HEK293T (cell line): ENCODE measurements at regions not wholly inside any gene's neighbourhood (a gene's known extent, or its start where the extent isn't known, plus 50 kb on each side); places are given as distances from the start of the nearest gene placed in this dataset.

Source experiments
- BHLHE40 ChIP-seq: fragments of 450-650 bp; IDR thresholded peaks from 2 replicates; pipeline ENCODE4 v1.6.1; 2016; ENCODE audit warnings: mild to moderate bottlenecking, moderate library complexity, borderline replicate concordance
- ELF4 ChIP-seq: fragments of 450-650 bp; IDR thresholded peaks from 2 replicates; pipeline ENCODE4 v1.6.1; 2017; ENCODE audit warnings: antibody characterized with exemption
- FOXA1 ChIP-seq: fragments of 450-650 bp; IDR thresholded peaks from 2 replicates; pipeline ENCODE4 v1.6.1; 2016; ENCODE audit warnings: mild to moderate bottlenecking
- FOXK2 ChIP-seq: fragments of 450-650 bp; IDR thresholded peaks from 2 replicates; pipeline ENCODE4 v1.6.1; 2016; ENCODE audit warnings: mild to moderate bottlenecking
- FOXM1 ChIP-seq: fragments of 450-650 bp; IDR thresholded peaks from 2 replicates; pipeline ENCODE4 v1.6.1; 2017; ENCODE audit warnings: mild to moderate bottlenecking, borderline replicate concordance
- HDGF ChIP-seq: fragments of 450-650 bp; IDR thresholded peaks from 2 replicates; pipeline ENCODE4 v1.6.1; 2017; ENCODE audit warnings: antibody characterized with exemption, borderline replicate concordance
- L3MBTL2 ChIP-seq: fragments of 450-650 bp; conservative IDR thresholded peaks from 2 replicates; pipeline ENCODE4 v1.6.1; 2016; ENCODE audit warnings: mild to moderate bottlenecking
- LEF1 ChIP-seq: fragments of 450-650 bp; IDR thresholded peaks from 2 replicates; pipeline ENCODE4 v1.6.1; 2017; ENCODE audit warnings: mild to moderate bottlenecking, borderline replicate concordance
- NFRKB ChIP-seq: fragments of 450-650 bp; IDR thresholded peaks from 2 replicates; pipeline ENCODE4 v1.6.1; 2016; ENCODE audit warnings: mild to moderate bottlenecking, moderate library complexity
- SP1 ChIP-seq: fragments of 450-650 bp; IDR thresholded peaks from 2 replicates; pipeline ENCODE4 v1.6.1; 2017
- SUZ12 ChIP-seq: fragments of 450-650 bp; IDR thresholded peaks from 2 replicates; pipeline ENCODE4 v1.6.1; 2016; ENCODE audit warnings: mild to moderate bottlenecking
- TARDBP ChIP-seq: fragments of 450-650 bp; IDR thresholded peaks from 2 replicates; pipeline ENCODE4 v1.6.1; 2016
- TF ChIP-seq, protein P1 (sequence below): fragments of 450-650 bp; IDR thresholded peaks from 2 replicates; pipeline ENCODE4 v1.6.1; 2016

DNA sequence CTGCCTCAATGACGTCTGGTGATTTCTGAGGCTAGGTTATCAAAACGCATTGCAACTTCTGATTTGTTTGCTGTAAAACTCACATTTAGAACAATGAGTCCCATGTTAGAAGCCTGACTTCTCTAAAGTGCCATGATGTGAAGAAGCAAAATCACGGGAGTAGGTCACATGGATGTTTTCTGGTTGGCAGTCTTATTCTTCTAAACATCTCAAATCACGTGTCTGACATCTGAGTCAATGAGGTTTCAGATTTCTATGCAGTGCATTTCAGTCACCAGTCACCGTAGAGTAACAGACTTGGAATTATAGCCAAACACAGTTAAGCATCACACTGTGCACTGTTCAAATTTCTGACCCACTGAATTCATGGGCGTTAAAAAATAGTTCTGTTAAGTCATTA lies 482.1 kb downstream of the TMA16 start:
- TF ChIP-seq FOXA1: no peak
- no peak for TF ChIP-seq ELF4
- no peak for TF ChIP-seq SP1
- TF ChIP-seq TARDBP: no peak
- no peak for TF ChIP-seq FOXM1
- no peak for TF ChIP-seq BHLHE40
- no peak for TF ChIP-seq L3MBTL2
- TF ChIP-seq LEF1: no peak
- TF ChIP-seq NFRKB: no peak
- TF ChIP-seq FOXK2: no peak
- no peak for TF ChIP-seq HDGF
- TF ChIP-seq, protein P1, sequence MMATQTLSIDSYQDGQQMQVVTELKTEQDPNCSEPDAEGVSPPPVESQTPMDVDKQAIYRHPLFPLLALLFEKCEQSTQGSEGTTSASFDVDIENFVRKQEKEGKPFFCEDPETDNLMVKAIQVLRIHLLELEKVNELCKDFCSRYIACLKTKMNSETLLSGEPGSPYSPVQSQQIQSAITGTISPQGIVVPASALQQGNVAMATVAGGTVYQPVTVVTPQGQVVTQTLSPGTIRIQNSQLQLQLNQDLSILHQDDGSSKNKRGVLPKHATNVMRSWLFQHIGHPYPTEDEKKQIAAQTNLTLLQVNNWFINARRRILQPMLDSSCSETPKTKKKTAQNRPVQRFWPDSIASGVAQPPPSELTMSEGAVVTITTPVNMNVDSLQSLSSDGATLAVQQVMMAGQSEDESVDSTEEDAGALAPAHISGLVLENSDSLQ: no peak
- TF ChIP-seq SUZ12: no peak
